ENCODE measurements at regions not wholly inside any gene's neighbourhood (a gene's known extent, or its start where the extent isn't known, plus 50 kb on each side); places are given as distances from the start of the nearest gene placed in this dataset.

GRCh38 chr22:23405366-23405851 lies 174.7 kb downstream of the IGLL1 start:
- TF ChIP-seq GATA2 (IDR thresholded peaks at IDR 0.05; ENCODE audit: low read depth, low read length) = no peak
- TF ChIP-seq GATA3 (IDR thresholded peaks at IDR 0.05; ENCODE audit: low read depth, low read length) = no peak
